ENCODE measurements at regions not wholly inside any gene's neighbourhood (a gene's known extent, or its start where the extent isn't known, plus 50 kb on each side); places are given as distances from the start of the nearest gene placed in this dataset.

DNA sequence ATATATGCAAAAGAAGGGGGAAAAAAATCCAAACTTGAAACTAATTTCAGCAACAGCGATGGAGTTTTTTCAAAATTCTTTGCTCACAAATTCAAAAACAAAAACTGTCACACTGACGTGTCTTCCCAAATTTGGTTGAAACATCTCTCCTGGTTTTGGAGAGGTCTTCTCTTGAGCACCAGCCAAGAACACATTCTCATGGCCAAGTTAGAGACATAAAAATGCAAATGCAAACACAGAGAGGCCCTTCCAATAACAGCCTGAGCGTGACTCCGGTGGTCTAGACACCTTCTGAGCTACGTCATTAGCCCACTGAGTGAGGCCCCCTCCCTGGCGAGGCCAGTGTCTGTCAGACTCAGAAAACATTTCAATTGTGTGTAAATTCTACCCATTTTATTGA is 436.0 kb upstream of the PROK2 start:
- in situ Hi-C loops (cut with MboI; ENCODE audit: low pct_ligation_motif_present in 1 of 4, low pct_unique_long_range_greater_than_20kb in 1 of 4, low sequenced_read_pairs in 3 of 4) (no loop called here), intact Hi-C loops (cut with DNase I; ENCODE audit: low total_unique reads) (no loop called here)
- Histone ChIP-seq H3K36me3 (no peaks in the 10 kb centered on the region), H3K9me3 (peaks cover 13 to 17% of the 10 kb centered on the region in 2 donors), H3K27me3 (no peaks in the 10 kb centered on the region), H3K4me1 (peaks cover 0 to 2% (median 0%) of the 10 kb centered on the region in 4 donors), H3K4me3 (no peak overlapping the region), H3K27ac (no peak overlapping the region)
- no peak for DNase-seq
- WGBS, 2 donors (ENCODE audit: low coverage in 1 of 2), result 55 to 78% methylated on average over 6 of the region's 6 CpGs
- no peak for TF ChIP-seq POLR2A (IDR thresholded peaks at IDR 0.05)
- TF ChIP-seq POLR2AphosphoS5 (IDR thresholded peaks at IDR 0.05), result no peak
- no peak for TF ChIP-seq EP300 (IDR thresholded peaks at IDR 0.05; ENCODE audit: low read depth)
- TF ChIP-seq, protein P1, sequence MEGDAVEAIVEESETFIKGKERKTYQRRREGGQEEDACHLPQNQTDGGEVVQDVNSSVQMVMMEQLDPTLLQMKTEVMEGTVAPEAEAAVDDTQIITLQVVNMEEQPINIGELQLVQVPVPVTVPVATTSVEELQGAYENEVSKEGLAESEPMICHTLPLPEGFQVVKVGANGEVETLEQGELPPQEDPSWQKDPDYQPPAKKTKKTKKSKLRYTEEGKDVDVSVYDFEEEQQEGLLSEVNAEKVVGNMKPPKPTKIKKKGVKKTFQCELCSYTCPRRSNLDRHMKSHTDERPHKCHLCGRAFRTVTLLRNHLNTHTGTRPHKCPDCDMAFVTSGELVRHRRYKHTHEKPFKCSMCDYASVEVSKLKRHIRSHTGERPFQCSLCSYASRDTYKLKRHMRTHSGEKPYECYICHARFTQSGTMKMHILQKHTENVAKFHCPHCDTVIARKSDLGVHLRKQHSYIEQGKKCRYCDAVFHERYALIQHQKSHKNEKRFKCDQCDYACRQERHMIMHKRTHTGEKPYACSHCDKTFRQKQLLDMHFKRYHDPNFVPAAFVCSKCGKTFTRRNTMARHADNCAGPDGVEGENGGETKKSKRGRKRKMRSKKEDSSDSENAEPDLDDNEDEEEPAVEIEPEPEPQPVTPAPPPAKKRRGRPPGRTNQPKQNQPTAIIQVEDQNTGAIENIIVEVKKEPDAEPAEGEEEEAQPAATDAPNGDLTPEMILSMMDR (IDR thresholded peaks at IDR 0.05), result no peak

DNA sequence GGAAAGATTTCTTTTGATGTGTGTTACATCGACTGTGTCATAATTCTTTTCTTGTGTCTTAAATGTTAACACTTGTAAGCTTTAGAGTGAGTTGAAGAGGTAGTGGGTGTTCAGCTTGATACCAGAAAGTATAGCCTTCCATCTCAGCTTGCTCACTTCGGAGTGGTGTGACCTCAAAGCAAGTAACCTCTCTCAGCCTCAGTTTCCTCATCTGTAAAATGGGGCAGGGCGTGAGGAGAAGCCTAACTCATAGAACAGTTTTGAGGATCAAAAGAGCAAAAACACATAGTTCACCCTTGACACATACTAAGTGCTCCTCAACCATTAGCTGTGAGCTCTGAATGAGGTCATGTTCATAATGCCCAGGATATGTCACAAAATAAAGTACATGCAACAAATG is 434.8 kb upstream of the PROK2 start:
- TF ChIP-seq POLR2AphosphoS5 (IDR thresholded peaks at IDR 0.05), result no peak
- no peak for TF ChIP-seq POLR2A (IDR thresholded peaks at IDR 0.05)
- TF ChIP-seq, protein P1 (IDR thresholded peaks at IDR 0.05), result no peak
- TF ChIP-seq EP300 (IDR thresholded peaks at IDR 0.05; ENCODE audit: low read depth), result no peak
- intact Hi-C loops (cut with DNase I; ENCODE audit: low total_unique reads), result no loop called here
- WGBS, 2 donors (ENCODE audit: low coverage in 1 of 2), result 95 to 100% methylated on average over 1 to 3 of the region's 3 CpGs

DNA sequence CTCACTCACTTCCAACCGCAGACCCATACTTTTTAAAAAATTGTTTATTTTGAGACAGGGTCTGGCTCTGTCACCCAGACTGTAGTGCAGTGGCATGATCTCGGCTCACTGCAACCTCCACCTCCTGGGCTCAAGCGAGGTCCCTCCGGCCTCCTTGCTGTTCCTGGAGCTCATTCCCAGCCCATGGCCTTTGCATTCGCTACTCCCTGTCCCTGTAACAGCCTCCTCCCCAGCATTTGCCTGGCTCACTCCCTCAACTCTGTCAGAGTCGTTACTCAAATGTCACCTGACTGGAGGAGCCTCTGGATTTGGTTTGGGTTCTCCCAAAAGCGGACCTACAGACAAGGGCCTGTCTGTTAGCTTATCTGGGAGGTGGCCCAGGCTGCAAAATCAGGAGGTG is 432.6 kb upstream of the PROK2 start:
- TF ChIP-seq POLR2A (IDR thresholded peaks at IDR 0.05), result no peak
- TF ChIP-seq, protein P1 (IDR thresholded peaks at IDR 0.05), result no peak
- no peak for TF ChIP-seq POLR2AphosphoS5 (IDR thresholded peaks at IDR 0.05)
- TF ChIP-seq EP300 (IDR thresholded peaks at IDR 0.05; ENCODE audit: low read depth), result no peak
- Histone ChIP-seq H3K36me3 (no peaks in the 10 kb centered on the region), H3K9me3 (no peaks in the 10 kb centered on the region), H3K4me3 (no peak overlapping the region), H3K27me3 (no peaks in the 10 kb centered on the region), H3K27ac (no peak overlapping the region), H3K4me1 (peaks cover 0 to 2% (median 0%) of the 10 kb centered on the region in 4 donors)
- in situ Hi-C loops (cut with MboI; ENCODE audit: low pct_ligation_motif_present in 1 of 4, low pct_unique_long_range_greater_than_20kb in 1 of 4, low sequenced_read_pairs in 3 of 4) (no loop called here), intact Hi-C loops (cut with DNase I; ENCODE audit: low total_unique reads) (no loop called here)
- DNase-seq, result no peak
- 86 to 95% methylated on average over 5 to 7 of the region's 7 CpGs for WGBS, 2 donors (ENCODE audit: low coverage in 1 of 2)

More for the DNA sequence above, 434.8 kb upstream of the PROK2 start:
- H3K27me3 ChIP-seq, result no peaks in the 10 kb centered on the region
- H3K4me3 ChIP-seq, result no peak overlapping the region
- in situ Hi-C loops (cut with MboI; ENCODE audit: low pct_ligation_motif_present in 1 of 4, low pct_unique_long_range_greater_than_20kb in 1 of 4, low sequenced_read_pairs in 3 of 4), result no loop called here
- H3K27ac ChIP-seq, result no peak overlapping the region
- H3K4me1 ChIP-seq, result peaks cover 0 to 2% (median 0%) of the 10 kb centered on the region in 4 donors
- H3K36me3 ChIP-seq, result no peaks in the 10 kb centered on the region
- peaks cover 8% of the 10 kb centered on the region in 2 donors for H3K9me3 ChIP-seq
- DNase-seq, result no peak

DNA sequence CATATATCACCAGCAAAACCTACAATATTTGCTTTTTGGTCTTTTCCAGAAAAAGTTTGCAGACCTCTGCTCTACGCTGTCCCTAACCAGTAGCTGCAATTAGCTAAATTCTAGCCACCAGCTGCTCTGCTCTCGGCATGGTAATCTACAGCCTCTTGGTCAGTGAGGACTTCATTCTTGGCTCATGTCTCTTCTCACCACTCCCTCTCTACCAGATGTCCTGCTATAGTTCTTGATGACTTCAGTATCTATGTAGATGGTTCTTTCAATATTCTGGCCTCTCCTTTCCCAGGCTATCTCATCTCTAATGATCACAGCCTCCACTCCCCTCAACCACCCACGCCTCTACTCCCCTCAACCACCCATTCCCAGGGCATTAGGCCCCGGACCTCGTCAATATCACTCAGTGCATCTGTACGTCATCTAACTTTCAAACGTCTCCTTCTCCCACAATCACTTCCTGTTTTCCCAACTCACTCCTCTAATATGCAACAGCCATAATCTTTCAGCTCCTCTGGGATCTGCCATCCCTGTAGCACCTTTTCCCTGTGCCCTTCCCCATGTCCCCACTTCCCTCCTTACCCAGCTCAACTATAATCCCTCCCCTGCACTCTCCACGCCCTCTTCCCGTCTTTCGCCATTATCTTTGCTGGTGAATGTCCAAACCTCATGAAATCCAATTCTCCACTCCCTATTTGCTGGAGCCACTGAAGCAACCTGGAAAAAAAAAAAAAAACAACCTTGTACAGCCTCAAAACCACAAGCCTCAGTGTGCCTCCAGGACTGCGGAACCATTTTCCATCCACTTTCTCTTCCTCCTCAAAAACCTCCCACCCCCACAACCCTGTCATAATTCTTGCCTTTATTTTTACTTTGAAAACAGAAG is 429.4 kb upstream of the PROK2 start:
- Histone ChIP-seq H3K9me3 (no peaks in the 10 kb centered on the region), H3K27ac (no peak overlapping the region), H3K4me3 (no peak overlapping the region), H3K36me3 (no peaks in the 10 kb centered on the region), H3K27me3 (no peaks in the 10 kb centered on the region), H3K4me1 (no peaks in the 10 kb centered on the region)
- intact Hi-C loops (cut with DNase I; ENCODE audit: low total_unique reads) (no loop called here), in situ Hi-C loops (cut with MboI; ENCODE audit: low pct_ligation_motif_present in 1 of 4, low pct_unique_long_range_greater_than_20kb in 1 of 4, low sequenced_read_pairs in 3 of 4) (no loop called here)
- TF ChIP-seq POLR2AphosphoS5 (IDR thresholded peaks at IDR 0.05) (no peak), EP300 (IDR thresholded peaks at IDR 0.05; ENCODE audit: low read depth) (no peak)
- 76 to 81% methylated on average over 10 to 11 of the region's 11 CpGs for WGBS, 2 donors (ENCODE audit: low coverage in 1 of 2)
- no peak for DNase-seq

Data from transverse colon (tissue), 4 donors.